ENCODE measurements at regions not wholly inside any gene's neighbourhood (a gene's known extent, or its start where the extent isn't known, plus 50 kb on each side); places are given as distances from the start of the nearest gene placed in this dataset.

GRCh38 chr16:9186061-9186460, 94.6 kb downstream of the HAPSTR1 start:
- no peak for DNase-seq (ENCODE audit: low read depth)

DNA sequence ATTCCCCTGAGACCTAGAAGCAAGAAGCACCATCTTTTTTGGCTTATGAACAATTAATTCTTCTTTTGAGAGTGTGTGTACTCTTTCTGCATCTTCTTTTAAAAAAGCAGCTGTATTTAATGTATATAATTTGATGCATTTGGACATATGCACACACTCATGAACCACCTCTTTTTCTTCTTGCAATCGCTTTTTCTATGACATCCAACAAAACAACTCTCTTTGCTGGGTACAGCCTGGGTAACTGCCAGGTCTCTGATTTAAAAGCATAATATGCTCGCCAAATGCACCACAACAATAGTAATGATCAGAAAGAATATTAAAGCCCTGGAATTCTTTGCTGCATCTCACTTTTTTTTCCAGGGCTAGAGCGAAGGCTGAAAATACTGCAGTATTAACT, 97.3 kb downstream of the HAPSTR1 start:
- DNase-seq (ENCODE audit: low read depth) = no peak

GRCh38 chr16:9191274-9191850, 99.9 kb downstream of the HAPSTR1 start:
- no peak for DNase-seq (ENCODE audit: low read depth)

GRCh38 chr16:9192746-9193145, 101.3 kb downstream of the HAPSTR1 start:
- DNase-seq (ENCODE audit: low read depth) = peak; percentile 47

- no peak for DNase-seq (ENCODE audit: low read depth)
Measured at GRCh38 chr16:9195287-9195686, 103.8 kb downstream of the HAPSTR1 start.

DNA sequence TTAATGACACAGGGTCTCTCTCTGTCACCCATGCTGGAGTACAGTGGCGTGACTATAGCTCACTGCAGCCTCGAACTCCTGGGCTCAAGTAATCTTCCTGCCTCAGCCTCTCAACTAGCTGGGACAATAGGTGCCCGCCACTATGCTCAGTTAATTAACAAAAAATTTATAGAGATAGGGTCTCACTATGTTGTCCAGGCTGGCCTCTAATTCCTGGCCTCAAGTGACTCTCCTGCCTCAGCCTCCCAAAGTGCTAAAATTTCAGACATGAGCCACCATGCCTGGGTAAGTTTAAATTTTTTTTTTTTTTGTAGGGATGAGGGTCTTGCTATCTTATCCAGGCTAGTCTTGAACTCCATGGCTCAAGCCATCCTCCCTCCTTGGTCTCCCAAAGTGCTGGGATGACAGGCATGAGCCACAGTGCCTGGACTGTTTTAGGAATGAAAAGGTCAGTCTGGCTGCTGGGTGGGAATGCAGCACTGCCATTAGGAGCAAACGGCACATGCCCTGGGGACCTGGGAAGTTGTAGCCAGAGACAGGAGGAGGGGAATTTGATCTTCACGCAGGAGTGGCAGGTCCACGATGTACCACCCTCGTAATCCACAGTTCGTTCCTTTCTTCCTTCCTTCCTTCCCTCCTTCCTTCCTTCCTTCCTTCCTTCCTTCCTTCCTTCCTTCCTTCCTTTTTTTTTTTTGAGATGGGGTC, 106.7 kb downstream of the HAPSTR1 start:
- DNase-seq (ENCODE audit: low read depth) = no peak

DNA sequence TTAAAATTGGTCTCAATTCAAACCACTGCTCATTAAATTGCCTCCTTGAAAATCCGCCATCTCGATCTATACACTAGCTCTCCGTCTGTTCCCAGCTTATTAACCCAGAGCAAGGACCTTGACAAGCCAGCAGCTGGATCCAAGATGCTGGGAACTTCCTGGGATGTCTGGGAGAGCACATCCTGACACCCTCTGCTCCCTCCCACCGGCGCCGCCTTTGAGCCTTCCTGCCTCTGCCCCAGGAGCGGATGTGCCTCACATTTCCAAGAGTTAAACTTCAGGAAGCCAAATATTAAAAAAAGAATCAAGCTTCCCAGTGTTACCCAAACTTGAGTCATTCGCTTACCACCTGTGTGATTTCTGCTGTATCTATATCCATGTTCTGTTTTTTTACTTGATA, 107.9 kb downstream of the HAPSTR1 start:
- DNase-seq (ENCODE audit: low read depth) = no peak

GRCh38 chr16:9199751-9200150, 108.3 kb downstream of the HAPSTR1 start:
- DNase-seq (ENCODE audit: low read depth) = no peak

- no peak for DNase-seq (ENCODE audit: low read depth)
Measured at GRCh38 chr16:9203956-9204355, 112.5 kb downstream of the HAPSTR1 start.

DNA sequence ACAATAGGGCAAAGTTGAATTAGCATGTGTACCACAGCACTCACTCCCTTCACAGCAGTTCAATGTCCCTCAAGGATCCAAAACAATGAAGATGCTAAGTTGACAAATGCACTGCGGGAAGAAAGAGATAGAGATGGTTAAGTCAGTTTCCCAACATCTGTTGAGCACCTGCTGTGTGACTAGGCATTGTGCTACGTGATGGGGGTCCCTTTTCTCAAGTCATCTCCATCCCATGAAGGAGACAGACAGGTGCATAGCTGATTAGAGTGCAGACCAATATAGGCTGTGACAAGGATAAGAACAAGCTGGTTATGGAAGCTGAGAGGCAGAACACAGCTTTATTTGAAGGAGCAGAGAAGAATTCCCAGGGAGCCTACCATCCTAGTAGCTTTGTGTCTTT, 114.2 kb downstream of the HAPSTR1 start:
- no peak for DNase-seq (ENCODE audit: low read depth)

GRCh38 chr16:9206156-9206555, 114.7 kb downstream of the HAPSTR1 start:
- peak; percentile 42 for DNase-seq (ENCODE audit: low read depth)

DNA sequence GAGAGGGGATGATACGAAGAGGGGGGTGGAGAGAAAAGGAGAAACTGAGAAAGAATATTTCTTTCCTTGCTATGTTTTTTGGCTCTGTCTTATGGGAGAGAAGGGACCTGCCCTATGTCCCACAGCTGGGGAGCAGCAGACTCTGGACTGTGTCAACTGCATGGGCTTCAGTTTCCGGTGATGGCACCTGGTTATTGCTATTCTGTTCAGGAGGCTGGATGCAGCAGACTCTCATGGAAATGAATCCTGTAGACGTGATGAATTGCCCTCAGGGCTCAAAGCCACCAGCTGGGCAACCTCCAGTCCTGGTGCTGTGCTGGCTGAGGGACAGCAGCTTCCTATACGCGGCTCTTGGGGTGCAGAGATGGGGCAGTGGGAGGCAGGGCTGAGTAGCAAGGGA, 121.2 kb downstream of the HAPSTR1 start:
- peak; percentile 37 for DNase-seq (ENCODE audit: low read depth)

- DNase-seq (ENCODE audit: low read depth) = no peak
Measured at GRCh38 chr16:9219813-9220212, 128.4 kb downstream of the HAPSTR1 start.

DNA sequence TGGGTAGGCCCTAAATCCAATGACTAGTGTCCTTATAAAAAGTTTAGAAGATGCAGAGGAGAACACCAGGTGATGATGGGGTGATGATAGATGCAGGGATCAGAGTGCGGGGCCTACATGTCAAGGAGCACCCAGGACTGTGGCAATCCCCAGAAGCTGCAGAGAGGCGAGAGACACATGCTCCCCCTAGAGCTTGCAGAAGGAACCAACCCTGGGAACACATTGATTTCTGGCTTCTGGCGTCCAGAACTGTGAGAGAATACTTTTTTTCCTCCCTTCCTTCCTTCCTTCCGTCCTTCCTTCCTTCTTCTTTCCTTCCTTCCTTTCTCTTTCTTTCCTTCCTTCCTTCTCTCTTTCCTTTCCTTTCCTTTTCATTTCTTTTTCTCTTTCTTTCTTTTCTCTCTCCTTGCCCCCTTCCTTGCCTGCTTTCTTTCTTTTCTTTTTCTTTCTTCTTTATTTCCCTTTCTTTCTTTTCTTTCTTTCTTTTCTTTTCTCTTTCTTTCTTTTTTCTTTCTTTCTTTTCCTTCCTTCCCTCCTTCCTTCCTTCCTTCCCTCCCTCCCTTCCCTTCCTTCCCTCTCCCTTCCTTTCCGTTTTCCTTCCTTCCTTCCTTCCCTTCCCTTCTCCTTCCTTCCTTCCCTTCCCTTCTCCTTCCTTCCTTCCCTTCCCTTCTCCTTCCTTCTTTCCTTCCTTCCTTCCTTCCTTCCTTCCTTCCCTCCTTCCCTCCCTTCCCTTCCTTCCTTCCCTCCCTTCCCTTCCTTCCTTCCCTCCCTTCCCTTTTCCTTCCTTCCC, 134.3 kb downstream of the HAPSTR1 start:
- DNase-seq (ENCODE audit: low read depth) = peak; percentile 18

DNA sequence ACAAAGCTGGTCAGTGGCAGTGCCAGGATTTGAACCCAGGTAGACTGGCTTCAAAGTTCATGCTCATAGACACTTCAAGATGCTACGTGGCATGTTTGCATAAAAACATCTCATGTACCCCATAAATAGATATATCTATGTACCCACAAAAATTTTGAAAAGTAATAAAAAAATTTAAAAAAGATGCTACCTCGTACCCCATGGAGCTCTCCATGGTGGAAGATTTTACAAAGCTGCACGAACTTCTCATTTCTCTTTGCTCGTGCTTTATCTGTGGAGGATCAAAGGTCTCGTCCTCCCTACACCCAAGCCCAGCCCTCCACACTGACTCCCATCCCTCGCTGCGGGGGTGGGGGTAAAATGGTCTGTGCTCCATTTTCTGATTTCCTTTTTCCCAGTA, 135.5 kb downstream of the HAPSTR1 start:
- DNase-seq (ENCODE audit: low read depth) = no peak

GRCh38 chr16:9231039-9231438, 139.6 kb downstream of the HAPSTR1 start:
- no peak for DNase-seq (ENCODE audit: low read depth)

- no peak for DNase-seq (ENCODE audit: low read depth)
Measured at GRCh38 chr16:9232102-9232770, 140.8 kb downstream of the HAPSTR1 start.

DNA sequence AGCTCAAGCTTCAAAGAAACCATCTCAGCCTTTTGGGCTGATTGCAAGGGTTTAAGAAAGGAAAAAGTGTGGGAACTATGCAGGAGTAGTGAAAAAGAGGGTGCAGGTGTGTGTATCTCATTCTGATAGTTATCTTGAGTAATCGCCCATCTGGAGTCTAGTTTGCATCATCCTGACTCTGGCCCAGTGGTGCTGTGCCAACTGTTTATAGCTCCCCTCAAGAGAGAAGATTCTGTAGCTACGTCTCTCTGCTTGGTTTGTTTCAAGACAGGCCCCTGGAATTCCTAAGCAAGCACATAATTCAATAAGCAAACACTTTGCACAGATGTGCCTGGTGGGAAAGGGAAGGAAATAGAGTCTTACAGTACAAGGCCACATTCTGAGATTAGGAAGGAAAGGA, 144.4 kb downstream of the HAPSTR1 start:
- no peak for DNase-seq (ENCODE audit: low read depth)

DNA sequence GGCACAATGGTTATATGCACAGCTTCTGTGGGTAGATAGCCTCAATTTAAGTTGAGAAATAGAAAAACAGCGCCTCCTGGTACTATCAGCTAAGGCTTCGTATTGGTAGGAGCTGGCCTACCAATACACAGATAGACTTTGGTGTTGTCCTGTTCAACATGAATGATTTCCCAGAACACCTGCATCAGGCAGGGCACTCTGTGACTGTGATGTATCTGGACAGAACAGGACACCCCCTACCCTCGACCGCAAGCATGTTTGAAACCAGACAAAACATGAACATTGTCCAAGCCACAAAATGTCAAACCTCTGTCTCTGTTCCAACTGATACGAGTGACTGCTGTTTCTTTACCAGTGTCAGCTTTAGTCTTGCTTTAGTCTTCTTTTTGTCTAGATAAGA, 144.9 kb downstream of the HAPSTR1 start:
- no peak for DNase-seq (ENCODE audit: low read depth)

DNA sequence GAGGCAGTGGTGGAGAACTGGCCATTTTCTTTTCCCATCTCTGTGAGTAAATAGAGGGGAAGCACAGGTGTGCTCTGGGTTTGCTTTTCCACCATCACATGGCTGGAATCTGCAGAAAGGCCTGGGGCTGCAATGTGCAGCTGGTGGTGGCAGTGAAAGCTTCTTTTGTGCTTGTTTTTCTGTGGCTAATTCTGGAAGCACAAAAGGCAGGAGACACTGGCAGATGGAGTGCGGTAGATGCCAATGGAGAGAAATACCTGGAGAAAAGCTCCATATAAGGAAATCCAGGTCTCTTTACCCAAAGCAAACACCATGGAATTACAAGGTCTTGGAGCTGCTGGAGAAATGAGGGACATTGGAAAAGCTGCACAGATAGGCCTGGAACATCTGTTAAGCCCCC, 146.9 kb downstream of the HAPSTR1 start:
- DNase-seq (ENCODE audit: low read depth) = no peak

DNA sequence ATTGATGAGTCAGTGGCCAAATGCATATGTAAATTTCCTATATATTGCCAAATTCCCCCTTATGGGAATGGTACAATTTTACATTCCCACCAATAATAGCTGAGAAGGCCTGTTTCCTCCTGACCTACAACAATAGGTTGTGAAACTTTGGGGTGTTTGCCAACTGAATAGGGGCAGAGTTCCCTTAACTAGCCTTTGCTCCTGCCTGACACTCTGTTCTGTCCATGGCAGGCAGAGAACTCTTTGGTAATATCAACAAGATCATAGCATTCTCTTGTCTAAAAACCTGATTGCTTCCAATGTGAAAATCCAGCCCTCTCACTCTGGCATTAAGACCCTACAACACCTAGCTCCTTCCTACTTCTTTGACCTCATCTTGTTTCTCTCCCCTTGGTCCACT, 149.7 kb downstream of the HAPSTR1 start:
- no peak for DNase-seq (ENCODE audit: low read depth)

DNA sequence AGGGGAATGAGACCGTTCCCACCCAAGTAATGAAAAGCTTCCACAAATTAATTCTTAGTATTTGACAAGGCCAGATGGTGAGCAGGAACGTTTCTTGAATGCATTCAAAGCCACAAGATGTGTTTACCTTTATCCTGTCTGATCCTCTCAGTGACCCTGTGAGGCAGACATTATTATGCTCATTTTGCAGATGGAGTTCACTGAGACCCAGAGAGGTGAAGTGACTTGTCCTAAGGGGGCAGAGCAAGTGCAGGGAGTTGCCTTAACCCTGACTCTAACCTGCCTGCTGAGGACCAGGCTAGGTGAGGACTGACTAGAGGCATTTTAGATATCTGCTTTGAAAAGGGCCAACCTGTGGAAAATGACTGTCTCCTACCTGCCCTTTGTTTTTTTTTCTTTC, 156.7 kb downstream of the HAPSTR1 start:
- DNase-seq (ENCODE audit: low read depth) = no peak

DNA sequence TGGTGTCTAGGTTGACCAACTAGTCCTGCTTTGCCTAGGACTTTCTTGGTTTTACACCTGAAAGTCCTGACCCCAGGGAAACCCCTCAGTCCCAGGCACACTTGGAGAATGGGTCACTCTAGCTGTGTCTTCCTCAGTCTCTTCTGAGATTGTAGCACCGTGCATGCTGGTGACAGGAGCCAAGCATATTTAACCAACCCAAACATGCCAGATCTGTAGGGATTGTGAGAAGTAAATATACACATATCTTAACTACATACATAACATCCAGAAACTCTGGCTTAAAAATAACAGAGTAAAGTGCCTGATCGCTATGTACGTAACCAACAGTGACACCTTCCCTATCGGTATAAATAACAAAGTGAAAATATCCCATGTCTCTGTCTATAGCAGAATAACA, 158.1 kb downstream of the HAPSTR1 start:
- no peak for DNase-seq (ENCODE audit: low read depth)

All from M059J (cell line).